ENCODE measurements at regions not wholly inside any gene's neighbourhood (a gene's known extent, or its start where the extent isn't known, plus 50 kb on each side); places are given as distances from the start of the nearest gene placed in this dataset.

DNA sequence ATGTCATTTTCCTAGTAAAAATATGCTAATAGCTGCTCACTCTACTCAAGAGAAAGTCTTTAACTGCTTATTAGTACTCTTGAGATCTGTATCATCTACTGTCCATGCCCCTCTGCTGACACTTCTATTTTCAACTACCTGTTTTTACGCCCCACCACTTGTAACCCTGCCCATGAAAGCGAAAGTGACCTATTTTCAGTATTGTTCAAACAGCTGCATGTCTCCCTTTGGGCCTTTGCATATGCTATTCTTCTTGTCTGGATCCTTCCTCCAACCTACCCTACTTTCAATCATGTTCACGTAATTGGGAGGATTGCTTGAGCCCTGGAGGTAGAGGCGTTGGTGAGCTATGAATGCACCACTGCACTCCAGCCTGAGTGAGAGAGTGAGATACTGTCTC is 1481.3 kb downstream of the GATA3 start:
- TF ChIP-seq EZH2 (IDR thresholded peaks at IDR 0.05; ENCODE audit: borderline replicate concordance): no peak
- TF ChIP-seq, protein P1, sequence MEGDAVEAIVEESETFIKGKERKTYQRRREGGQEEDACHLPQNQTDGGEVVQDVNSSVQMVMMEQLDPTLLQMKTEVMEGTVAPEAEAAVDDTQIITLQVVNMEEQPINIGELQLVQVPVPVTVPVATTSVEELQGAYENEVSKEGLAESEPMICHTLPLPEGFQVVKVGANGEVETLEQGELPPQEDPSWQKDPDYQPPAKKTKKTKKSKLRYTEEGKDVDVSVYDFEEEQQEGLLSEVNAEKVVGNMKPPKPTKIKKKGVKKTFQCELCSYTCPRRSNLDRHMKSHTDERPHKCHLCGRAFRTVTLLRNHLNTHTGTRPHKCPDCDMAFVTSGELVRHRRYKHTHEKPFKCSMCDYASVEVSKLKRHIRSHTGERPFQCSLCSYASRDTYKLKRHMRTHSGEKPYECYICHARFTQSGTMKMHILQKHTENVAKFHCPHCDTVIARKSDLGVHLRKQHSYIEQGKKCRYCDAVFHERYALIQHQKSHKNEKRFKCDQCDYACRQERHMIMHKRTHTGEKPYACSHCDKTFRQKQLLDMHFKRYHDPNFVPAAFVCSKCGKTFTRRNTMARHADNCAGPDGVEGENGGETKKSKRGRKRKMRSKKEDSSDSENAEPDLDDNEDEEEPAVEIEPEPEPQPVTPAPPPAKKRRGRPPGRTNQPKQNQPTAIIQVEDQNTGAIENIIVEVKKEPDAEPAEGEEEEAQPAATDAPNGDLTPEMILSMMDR (IDR thresholded peaks at IDR 0.05; ENCODE audit: poor library complexity): no peak
